CD4-positive, alpha-beta T cell (primary cell): ENCODE measurements at regions not wholly inside any gene's neighbourhood (a gene's known extent, or its start where the extent isn't known, plus 50 kb on each side); places are given as distances from the start of the nearest gene placed in this dataset.

Experiments used
- ATAC-seq: fragments of 200-7000 bp; cut with Tn5 transposase; one replicate; pipeline ENCODE4 v1.10.0; 2022; ENCODE audit warnings: mild to moderate bottlenecking; ENCODE audit not compliant: poor library complexity
- CTCF ChIA-PET: fragments of 350-600 bp; sonication (Branson Sonifier 250); formaldehyde crosslinking; loops from one replicate; lab custom pipeline; 2021; ENCODE audit warnings: antibody characterized with exemption, inconsistent platforms; lab: Charles Lee
- POLR2A ChIA-PET: fragments of 350-600 bp; sonication (Branson Sonifier 250); formaldehyde crosslinking; loops from one replicate; lab custom pipeline; 2021; ENCODE audit warnings: antibody characterized with exemption, inconsistent platforms; lab: Charles Lee
- DNase-seq, 14 experiments: peaks; one replicate each; pipeline ENCODE4 v3.0.0-alpha.2; 2013 to 2020; ENCODE audit warnings: mixed read lengths in 2 of 14
- H3K27ac ChIP-seq, 2 donors: one replicate each; pipeline versions ENCODE4 v1.5.1 to v1.7.0; 2013; ENCODE audit warnings: low read length in 2 of 2, low read depth in 1 of 2, mild to moderate bottlenecking in 1 of 2
- H3K27me3 ChIP-seq, 2 experiments: 1 replicate in 1 of 2; 2 replicates in 1 of 2; pipeline versions ENCODE4 v1.6.1 to v1.7.0; 2013; ENCODE audit warnings: low read length in 2 of 2, control low read depth in 1 of 2, mild to moderate bottlenecking in 1 of 2, moderate library complexity in 1 of 2; ENCODE audit not compliant: insufficient read depth in 2 of 2, control insufficient read depth in 1 of 2
- H3K36me3 ChIP-seq: one replicate; pipeline ENCODE4 v1.6.1; 2013; ENCODE audit warnings: low read length, control low read depth; ENCODE audit not compliant: insufficient read depth
- H3K4me1 ChIP-seq: one replicate; pipeline ENCODE4 v1.6.1; 2013; ENCODE audit warnings: low read length, control low read depth; ENCODE audit not compliant: insufficient read depth
- H3K4me3 ChIP-seq: one replicate; pipeline ENCODE4 v1.5.1; 2013; ENCODE audit warnings: mild to moderate bottlenecking, low read length, moderate library complexity
- H3K9me3 ChIP-seq, 2 experiments: 1 replicate in 1 of 2; 2 replicates in 1 of 2; pipeline versions ENCODE4 v1.6.1 to v1.7.0; 2013; ENCODE audit warnings: low read length in 2 of 2, mild to moderate bottlenecking in 2 of 2, control low read depth in 1 of 2, moderate library complexity in 1 of 2; ENCODE audit not compliant: control insufficient read depth in 1 of 2, insufficient read depth in 1 of 2
- H3K27ac Mint-ChIP-seq: one replicate; pipeline ENCODE4 v1.8.0; 2020; ENCODE audit warnings: mixed read lengths
- H3K27me3 Mint-ChIP-seq: one replicate; pipeline ENCODE4 v1.8.0; 2021; ENCODE audit warnings: mixed read lengths
- H3K36me3 Mint-ChIP-seq: one replicate; pipeline ENCODE4 v1.8.0; 2021; ENCODE audit warnings: low read depth, mixed read lengths
- H3K4me1 Mint-ChIP-seq: one replicate; pipeline ENCODE4 v1.8.0; 2021; ENCODE audit warnings: low read depth, mixed read lengths
- H3K4me3 Mint-ChIP-seq: one replicate; pipeline ENCODE4 v1.8.0; 2020; ENCODE audit warnings: mild to moderate bottlenecking, mixed read lengths
- H3K9me3 Mint-ChIP-seq: one replicate; pipeline ENCODE4 v1.8.0; 2020; ENCODE audit warnings: mixed read lengths
- CTCF ChIP-seq: fragments of 200-600 bp; IDR thresholded peaks from one replicate; pipeline ENCODE4 v1.8.0; 2022; ENCODE audit warnings: antibody characterized with exemption, mild to moderate bottlenecking
- intact Hi-C, 2 experiments: fragments of 100-400 bp; cut with DNase I in 1 of 2; cut with micrococcal nuclease in 1 of 2; formaldehyde crosslinking; loops; one replicate each; pipeline versions ENCODE4 v1.15.1 to v1.9.0; 2023 to 2025; cut with DNase I, micrococcal nuclease

GRCh38 chr13:91284335-91284734, 63.2 kb upstream of the MIR17HG start:
- Mint-ChIP-seq H3K4me1 (no peaks in the 10 kb centered on the region), H3K27ac (no peak overlapping the region), H3K9me3 (no peaks in the 10 kb centered on the region), H3K27me3 (peaks cover 14% of the 10 kb centered on the region), H3K4me3 (no peak overlapping the region), H3K36me3 (no peaks in the 10 kb centered on the region)
- H3K4me1 ChIP-seq = no peaks in the 10 kb centered on the region
- ATAC-seq (no peak), DNase-seq (no peak)
- TF ChIP-seq CTCF = no peak
- no peaks in the 10 kb centered on the region for H3K36me3 ChIP-seq
- peaks cover 0 to 6% of the 10 kb centered on the region in 2 experiments for H3K27me3 ChIP-seq
- no peaks in the 10 kb centered on the region for H3K9me3 ChIP-seq
- ChIA-PET CTCF (no interaction called here), POLR2A (no interaction called here)
- no peak overlapping the region for H3K27ac ChIP-seq
- H3K4me3 ChIP-seq = no peak overlapping the region
- intact Hi-C loops = no loop called here

DNA sequence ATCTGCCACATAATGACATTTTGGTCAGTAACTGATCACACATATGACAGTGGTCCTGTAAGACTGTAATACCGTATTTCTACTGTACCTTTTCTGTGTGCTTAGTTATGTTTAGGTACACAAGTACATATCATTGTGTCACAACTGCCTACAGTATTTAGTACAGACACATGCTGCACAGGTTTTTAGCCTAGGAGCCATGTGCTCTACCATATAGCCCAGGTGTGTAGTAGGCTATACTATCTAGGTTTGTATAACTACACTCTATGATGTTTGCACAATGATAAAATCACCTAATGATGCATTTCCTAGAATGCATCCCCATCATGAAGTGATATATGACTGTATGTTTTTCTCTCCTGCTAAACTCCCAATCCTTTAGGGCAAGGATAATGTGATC, 61.2 kb upstream of the MIR17HG start:
- Histone ChIP-seq H3K27me3 (peaks cover 0 to 6% of the 10 kb centered on the region in 2 experiments), H3K9me3 (no peaks in the 10 kb centered on the region), H3K27ac (no peak overlapping the region), H3K4me3 (no peak overlapping the region), H3K36me3 (no peaks in the 10 kb centered on the region), H3K4me1 (no peaks in the 10 kb centered on the region)
- Mint-ChIP-seq H3K4me3 (no peak overlapping the region), H3K27ac (no peak overlapping the region), H3K27me3 (peaks cover 14% of the 10 kb centered on the region), H3K9me3 (no peaks in the 10 kb centered on the region), H3K4me1 (no peaks in the 10 kb centered on the region), H3K36me3 (no peaks in the 10 kb centered on the region)
- TF ChIP-seq CTCF = no peak
- intact Hi-C loops = no loop called here
- ChIA-PET POLR2A (no interaction called here), CTCF (no interaction called here)
- ATAC-seq (no peak), DNase-seq (no peak)

- Histone ChIP-seq H3K4me3 (no peak overlapping the region), H3K27me3 (peaks cover 0 to 2% of the 10 kb centered on the region in 2 experiments), H3K27ac (no peak overlapping the region), H3K9me3 (no peaks in the 10 kb centered on the region), H3K4me1 (no peaks in the 10 kb centered on the region), H3K36me3 (no peaks in the 10 kb centered on the region)
- ChIA-PET CTCF (interaction anchor here (1.0 kb wide), 1 partner anchor 37 kb away, joined by 3 read pairs; no protein-coding TSS in a partner anchor), POLR2A (no interaction called here)
- TF ChIP-seq CTCF = no peak
- no peak for DNase-seq
- ATAC-seq = no peak
- no peak overlapping the region for H3K4me3 Mint-ChIP-seq
- no peaks in the 10 kb centered on the region for H3K27me3 Mint-ChIP-seq
- H3K4me1 Mint-ChIP-seq = no peaks in the 10 kb centered on the region
- intact Hi-C loops = no loop called here
- H3K27ac Mint-ChIP-seq = no peak overlapping the region
- no peaks in the 10 kb centered on the region for H3K36me3 Mint-ChIP-seq
- no peaks in the 10 kb centered on the region for H3K9me3 Mint-ChIP-seq
Observed at GRCh38 chr13:91291078-91291477, 56.4 kb upstream of the MIR17HG start.
